HG03558 (cell line): ENCODE measurements at regions not wholly inside any gene's neighbourhood (a gene's known extent, or its start where the extent isn't known, plus 50 kb on each side); places are given as distances from the start of the nearest gene placed in this dataset.
"Not testable (repeated sequence)": the region's sequence is repeated elsewhere in the genome, so short reads cannot be mapped to it uniquely, and the experiment has no call there.

Experiments
- ATAC-seq: cut with Tn5 transposase; IDR thresholded peaks from one replicate; pipeline ENCODE4 v1.9.1; 2021; ENCODE audit warnings: moderate number of reproducible peaks; ENCODE audit not compliant: unreplicated experiment; ENCODE audit errors: extremely low read depth

DNA sequence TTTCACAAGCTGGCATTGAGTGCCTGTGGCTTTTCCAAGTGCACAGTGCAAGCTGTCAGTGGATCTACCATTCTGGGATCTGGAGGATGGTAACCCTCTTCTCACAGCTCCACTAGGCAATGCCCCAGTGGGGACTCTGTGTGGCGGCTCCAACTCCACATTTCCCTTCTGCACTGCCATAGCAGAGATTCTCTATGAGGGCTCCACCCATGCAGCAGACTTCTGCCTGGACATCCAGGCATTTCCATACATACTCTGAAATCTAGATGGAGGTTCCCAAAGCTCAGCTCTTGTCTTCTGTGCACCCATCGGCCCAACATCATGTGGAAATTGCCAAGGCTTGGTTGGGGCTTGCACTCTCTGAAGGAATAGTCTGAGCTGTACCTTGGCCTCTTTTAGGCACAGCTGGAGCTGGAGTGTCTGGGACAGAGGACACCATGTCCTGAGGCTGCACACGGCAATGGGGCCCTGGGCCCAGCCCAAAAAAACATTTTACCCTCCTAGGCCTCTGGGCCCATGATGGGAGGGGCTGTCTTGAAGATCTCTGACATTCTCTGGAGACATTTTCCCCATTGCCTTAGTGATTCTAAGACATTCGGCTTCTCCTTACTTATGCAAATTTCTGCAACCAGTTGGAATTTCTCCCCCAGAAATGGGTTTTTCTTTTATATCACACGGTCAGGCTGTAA is 313.3 kb upstream of the SFSWAP start:
- ATAC-seq, result no peak

DNA sequence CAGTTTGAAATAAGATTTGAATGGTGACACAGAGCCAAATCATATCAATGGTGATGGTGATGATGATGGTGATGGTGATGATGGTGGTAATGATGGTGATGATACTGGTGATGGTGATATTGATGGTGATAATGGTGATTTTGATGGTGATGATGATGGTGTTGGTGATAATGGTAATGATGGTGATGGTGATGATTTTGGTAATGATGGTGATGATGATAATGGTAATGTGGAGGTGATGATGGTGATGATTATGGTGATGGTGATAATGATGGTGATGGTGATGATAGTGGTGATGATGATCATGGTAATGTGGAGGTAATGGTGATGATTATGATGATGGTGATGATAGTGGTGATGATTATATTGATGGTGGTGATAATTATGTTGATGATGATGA is 311.9 kb upstream of the SFSWAP start:
- ATAC-seq, result no peak

DNA sequence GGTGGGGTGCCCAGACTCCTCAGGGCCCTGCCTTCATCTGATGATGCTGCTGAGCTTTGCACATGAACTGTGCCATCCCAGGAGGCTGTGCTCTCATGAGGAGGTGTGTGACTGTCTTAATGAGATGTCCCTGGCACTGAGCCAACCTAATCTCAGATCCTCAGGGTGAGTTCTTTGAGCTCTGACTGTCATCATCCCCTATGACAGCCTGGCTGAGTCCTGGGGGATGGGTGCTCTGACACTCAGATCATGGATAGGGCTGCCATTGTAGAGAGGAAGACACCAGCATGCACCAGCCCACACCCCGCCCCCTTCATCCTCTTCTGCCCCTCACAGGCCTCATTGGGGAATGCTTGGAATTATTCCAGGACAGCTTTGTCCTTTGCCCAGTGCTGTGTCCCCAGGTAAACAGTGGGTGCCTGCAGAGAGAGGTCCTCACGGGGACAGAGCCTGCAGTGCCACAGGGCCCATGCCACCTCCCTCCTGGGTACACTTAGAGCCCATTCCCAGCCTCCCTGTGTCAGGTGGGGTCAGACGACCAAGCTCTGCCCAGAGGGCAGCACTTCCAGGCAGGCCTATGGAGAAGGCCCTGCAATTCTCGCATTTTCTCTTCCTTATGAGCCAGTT is 310.1 kb upstream of the SFSWAP start:
- ATAC-seq, result not testable (repeated sequence)

GRCh38 chr12:131401907-131402633 is 308.8 kb upstream of the SFSWAP start:
- ATAC-seq, result not testable (repeated sequence)

GRCh38 chr12:131402781-131403396 is 308.0 kb upstream of the SFSWAP start:
- no peak for ATAC-seq

GRCh38 chr12:131403676-131404075 is 307.2 kb upstream of the SFSWAP start:
- no peak for ATAC-seq

DNA sequence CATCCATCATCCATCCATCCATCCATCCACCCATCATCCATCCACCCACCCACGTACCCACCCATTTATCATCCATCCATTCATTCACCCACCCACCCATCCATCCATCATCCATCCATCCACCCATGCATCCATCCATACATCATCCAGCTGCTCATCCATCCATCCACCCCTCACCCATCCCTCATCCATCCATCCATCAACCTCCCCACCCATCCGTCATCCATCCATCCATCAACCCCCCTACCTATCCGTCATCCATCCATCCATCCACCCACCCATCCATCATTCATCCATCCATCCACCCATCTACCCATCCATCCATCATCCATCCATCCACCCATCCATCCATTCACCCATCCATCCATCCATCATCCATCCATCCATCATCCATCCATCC is 306.2 kb upstream of the SFSWAP start:
- ATAC-seq, result no peak

DNA sequence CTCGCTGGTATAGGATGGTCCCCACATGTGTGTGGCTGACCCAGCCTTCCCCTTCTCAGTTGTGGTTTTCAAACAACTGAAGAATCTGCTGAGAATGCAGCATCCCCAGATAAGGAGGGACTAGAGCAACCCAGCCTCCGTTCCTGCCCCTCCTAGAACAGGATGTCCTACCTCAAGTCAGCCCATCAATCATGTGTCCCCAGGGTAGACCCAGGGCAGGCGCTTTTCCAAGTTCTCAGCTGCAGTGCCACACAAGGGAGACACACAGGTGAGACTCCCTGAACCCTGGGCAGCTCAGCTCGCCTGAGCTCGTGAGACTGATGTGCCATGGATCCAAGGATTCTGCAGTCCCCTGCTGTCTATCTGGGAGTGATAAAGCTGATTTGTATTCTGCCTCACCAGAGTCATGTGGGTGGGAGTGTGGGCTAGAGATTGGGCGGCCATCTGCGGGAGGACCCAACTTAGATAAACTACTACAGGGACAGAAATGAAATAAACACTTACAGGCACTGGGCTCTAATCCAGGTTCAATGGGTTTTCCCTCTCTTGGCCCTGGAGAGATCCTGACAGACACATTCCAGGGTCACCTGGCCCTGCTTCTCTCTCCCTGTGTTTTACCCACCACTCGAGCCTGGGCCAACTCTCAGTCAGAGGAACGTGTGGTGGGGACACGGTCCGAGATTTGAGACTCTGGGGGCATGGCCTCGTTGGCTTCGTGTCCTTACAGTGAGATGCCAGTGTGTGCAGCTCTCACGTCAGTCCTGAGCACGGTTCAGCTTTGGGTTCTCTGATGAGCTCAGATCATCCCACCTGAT is 303.5 kb upstream of the SFSWAP start:
- ATAC-seq, result no peak

- no peak for ATAC-seq
Observed at GRCh38 chr12:131408036-131408365, 302.9 kb upstream of the SFSWAP start.

- ATAC-seq, result no peak
Observed at GRCh38 chr12:131408484-131408883, 302.4 kb upstream of the SFSWAP start.

DNA sequence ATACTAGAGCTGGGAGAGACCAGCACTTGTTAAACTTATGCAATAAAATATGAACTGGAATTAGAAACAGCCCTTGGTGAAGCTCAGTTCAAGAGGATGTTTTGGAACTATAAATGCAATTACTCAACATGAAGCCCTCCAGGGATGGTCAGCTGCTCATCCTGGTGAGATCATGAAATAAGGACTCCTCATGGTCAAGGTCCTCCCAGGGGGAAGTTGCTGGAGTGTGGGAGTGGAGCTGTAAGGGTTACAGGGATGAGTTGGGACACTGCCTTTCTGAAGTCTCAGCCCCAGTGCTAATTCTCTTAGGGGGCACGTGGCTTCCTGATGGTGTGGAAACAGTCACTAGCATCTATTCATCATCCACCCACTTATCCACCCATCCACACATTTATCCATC is 301.7 kb upstream of the SFSWAP start:
- no peak for ATAC-seq

DNA sequence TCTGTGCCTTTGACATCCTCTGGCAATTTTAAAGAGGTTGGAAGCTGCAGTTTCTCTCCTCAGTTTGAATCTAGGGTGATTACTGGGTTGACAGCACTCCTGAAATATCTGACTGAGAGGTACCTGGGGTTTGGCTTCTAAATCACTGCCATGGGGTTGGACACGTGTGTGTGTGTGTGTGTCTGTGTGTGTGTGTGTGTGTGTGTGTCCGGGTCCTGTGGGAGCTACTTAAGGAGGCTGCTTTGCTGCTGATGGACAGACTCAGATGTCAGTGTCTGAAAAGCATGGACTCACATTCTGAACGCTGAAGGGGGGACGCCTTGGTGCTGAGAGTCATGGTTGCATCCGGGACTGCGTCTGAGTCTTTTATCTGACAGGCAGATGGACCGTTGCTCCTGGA is 299.1 kb upstream of the SFSWAP start:
- not testable (repeated sequence) for ATAC-seq

DNA sequence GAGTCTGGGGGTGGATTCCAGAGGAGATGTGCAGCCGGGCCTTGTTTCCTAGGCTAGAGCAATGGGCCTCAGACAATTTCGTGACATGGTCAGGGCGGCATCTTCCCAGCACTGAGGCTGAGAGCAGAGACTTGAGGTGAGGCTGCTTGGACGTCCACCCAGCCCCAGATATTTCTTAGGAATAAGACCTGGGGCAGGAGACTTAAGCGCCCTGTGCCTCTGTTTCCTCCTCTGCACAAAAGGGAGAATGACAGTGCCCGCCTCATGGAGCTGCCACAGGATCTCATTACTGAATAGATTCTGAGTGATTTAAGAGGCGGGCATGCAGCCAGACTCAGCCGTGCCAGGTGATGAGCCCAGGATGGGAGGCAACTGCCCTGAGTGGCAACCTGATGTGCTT is 297.9 kb upstream of the SFSWAP start:
- ATAC-seq, result no peak

- no peak for ATAC-seq
Observed at GRCh38 chr12:131413471-131413870, 297.4 kb upstream of the SFSWAP start.

DNA sequence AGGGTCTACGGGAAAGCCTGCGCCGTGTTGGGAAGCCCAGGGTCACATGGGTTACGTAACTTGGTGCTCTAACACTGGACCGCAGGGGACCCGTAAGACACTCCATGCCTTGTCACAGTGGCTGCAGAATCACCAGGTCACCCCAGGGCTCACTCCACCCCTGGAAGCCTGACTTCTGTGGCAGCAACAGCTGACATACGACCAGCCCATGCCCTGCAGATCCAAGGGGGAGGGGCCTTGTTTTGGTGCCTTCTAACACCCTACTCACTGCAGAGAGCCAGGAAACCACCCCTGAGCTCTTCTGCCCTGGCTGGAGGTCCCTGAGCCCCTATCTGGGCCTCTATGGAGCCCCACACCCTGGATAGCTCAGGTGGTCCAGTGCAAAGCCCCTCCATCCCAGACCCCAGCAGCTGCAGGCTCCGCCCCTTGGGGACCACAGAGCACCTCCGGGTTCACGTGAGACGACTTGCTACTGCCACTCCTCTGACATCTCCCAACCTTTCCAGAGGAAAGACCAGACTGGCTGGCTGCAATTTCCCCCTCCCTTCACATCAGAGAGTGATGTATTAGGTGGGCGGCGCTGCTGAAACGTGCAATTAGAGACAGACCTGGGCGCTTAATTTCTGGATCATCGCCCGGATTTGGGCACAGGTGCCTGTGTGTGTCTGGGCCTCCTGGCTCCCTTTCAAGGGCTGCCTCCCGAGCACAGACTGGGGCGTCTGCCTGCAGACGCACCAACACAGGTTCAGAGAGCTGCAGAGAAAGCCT is 296.6 kb upstream of the SFSWAP start:
- ATAC-seq, result not testable (repeated sequence)

DNA sequence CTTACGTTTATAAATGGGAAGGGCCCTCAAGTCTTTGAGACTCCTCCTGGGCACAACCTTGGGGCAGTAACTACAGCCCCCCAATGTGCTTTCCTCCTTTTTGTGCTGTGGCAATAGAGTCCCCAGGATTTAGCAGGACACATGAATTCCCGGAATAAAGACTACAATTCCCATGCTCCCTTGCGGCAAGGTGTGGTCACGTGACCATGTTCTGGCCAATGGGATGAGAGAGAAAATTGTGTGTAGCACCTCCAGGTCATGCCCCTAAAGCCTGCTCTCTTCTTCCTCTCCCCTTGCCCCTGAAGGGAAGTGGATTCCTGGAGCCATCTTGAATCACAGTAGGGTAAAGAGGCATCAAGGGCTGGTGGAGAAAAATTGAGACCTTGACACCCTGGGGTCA is 295.1 kb upstream of the SFSWAP start:
- no peak for ATAC-seq

GRCh38 chr12:131418121-131418520 is 292.8 kb upstream of the SFSWAP start:
- ATAC-seq, result no peak

GRCh38 chr12:131418884-131419283 is 292.0 kb upstream of the SFSWAP start:
- no peak for ATAC-seq

- ATAC-seq, result no peak
Observed at GRCh38 chr12:131420867-131421447, 289.9 kb upstream of the SFSWAP start.
